ENCODE measurements at regions not wholly inside any gene's neighbourhood (a gene's known extent, or its start where the extent isn't known, plus 50 kb on each side); places are given as distances from the start of the nearest gene placed in this dataset.

- no peak for DNase-seq
Measured at GRCh38 chr12:91418221-91419090, 235.8 kb upstream of the DCN start.

- no peak for DNase-seq
Measured at GRCh38 chr12:91417650-91418049, 235.0 kb upstream of the DCN start.

GRCh38 chr12:91414636-91415035 is 232.0 kb upstream of the DCN start:
- DNase-seq: no peak

- no peak for DNase-seq
Measured at GRCh38 chr12:91413581-91414546, 231.2 kb upstream of the DCN start.

GRCh38 chr12:91406920-91407341 is 224.3 kb upstream of the DCN start:
- no peak for DNase-seq

- DNase-seq: no peak
Measured at GRCh38 chr12:91404441-91404840, 221.8 kb upstream of the DCN start.

- DNase-seq: no peak
Measured at GRCh38 chr12:91401190-91401589, 218.6 kb upstream of the DCN start.

- DNase-seq: no peak
Measured at GRCh38 chr12:91400271-91400670, 217.7 kb upstream of the DCN start.

GRCh38 chr12:91397866-91398532 is 215.4 kb upstream of the DCN start:
- no peak for DNase-seq

GRCh38 chr12:91396293-91396692 is 213.7 kb upstream of the DCN start:
- DNase-seq: no peak

- no peak for DNase-seq
Measured at GRCh38 chr12:91395628-91396135, 213.1 kb upstream of the DCN start.

GRCh38 chr12:91394903-91395302 is 212.3 kb upstream of the DCN start:
- no peak for DNase-seq

- no peak for DNase-seq
Measured at GRCh38 chr12:91388573-91388972, 206.0 kb upstream of the DCN start.

GRCh38 chr12:91387461-91388134 is 205.0 kb upstream of the DCN start:
- no peak for DNase-seq

GRCh38 chr12:91384806-91385205 is 202.2 kb upstream of the DCN start:
- DNase-seq: no peak

GRCh38 chr12:91384366-91384765 is 201.7 kb upstream of the DCN start:
- no peak for DNase-seq

- DNase-seq: no peak
Measured at GRCh38 chr12:91383099-91383498, 200.5 kb upstream of the DCN start.

GRCh38 chr12:91382081-91382543 is 199.5 kb upstream of the DCN start:
- DNase-seq: no peak

- DNase-seq: no peak
Measured at GRCh38 chr12:91381309-91381804, 198.7 kb upstream of the DCN start.

- no peak for DNase-seq
Measured at GRCh38 chr12:91380631-91381030, 198.0 kb upstream of the DCN start.

- DNase-seq: no peak
Measured at GRCh38 chr12:91379051-91379775, 196.6 kb upstream of the DCN start.
